Activated naive CD4-positive, alpha-beta T cell treated with Interleukin-2 at 50 U/mL for 16 hours (primary cell): ENCODE measurements at regions not wholly inside any gene's neighbourhood (a gene's known extent, or its start where the extent isn't known, plus 50 kb on each side); places are given as distances from the start of the nearest gene placed in this dataset.
"Not testable (repeated sequence)": the region's sequence is repeated elsewhere in the genome, so short reads cannot be mapped to it uniquely, and the experiment has no call there.

Experiments
- DNase-seq: peaks from one replicate; pipeline ENCODE4 v3.0.0-alpha.2; 2020

DNA sequence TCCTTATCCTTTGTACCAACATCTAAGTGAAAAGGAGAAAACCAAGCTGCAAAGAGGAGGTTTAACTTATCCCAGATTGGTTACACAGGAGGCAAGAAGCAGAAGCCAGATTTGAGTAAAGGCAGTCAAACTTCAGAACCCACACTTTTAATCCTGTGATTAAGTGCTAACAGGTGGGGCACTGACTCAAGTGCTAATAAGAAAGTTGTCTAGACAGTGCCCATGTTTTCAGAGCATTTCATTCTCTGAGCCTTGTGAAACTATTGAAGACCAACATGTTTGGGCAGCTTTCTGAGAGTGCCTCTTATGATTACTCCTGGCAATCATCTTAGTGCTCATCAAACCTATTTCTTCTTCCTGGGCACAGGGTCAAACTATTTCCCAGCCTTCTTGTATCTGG, 380.8 kb downstream of the KCNRG start:
- DNase-seq: no peak

DNA sequence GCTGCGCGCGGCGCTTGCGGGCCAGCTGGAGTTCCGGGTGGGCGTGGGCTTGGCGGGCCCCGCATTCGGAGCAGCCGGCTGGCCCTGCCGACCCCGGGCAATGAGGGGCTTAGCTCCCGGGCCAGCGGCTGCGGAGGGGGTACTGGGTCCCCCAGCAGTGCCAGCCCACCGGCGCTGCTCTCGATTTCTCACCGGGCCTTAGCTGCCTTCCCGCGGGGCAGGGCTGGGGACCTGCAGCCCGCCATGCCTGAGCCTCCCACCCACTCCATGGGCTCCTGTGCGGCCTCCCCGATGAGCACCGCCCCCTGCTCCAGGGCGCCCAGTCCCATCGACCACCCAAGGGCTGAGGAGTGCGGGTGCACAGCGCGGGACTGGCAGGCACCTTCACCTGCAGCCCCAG, 381.4 kb downstream of the KCNRG start:
- DNase-seq: not testable (repeated sequence)

GRCh38 chr13:50400035-50400726, 384.9 kb downstream of the KCNRG start:
- DNase-seq: no peak

- no peak for DNase-seq
These were observed 385.8 kb downstream of the KCNRG start for GRCh38 chr13:50401049-50401505.

- DNase-seq: no peak
These were observed 386.6 kb downstream of the KCNRG start for GRCh38 chr13:50401721-50402465.

- no peak for DNase-seq
These were observed 388.1 kb downstream of the KCNRG start for GRCh38 chr13:50403311-50403710.

DNA sequence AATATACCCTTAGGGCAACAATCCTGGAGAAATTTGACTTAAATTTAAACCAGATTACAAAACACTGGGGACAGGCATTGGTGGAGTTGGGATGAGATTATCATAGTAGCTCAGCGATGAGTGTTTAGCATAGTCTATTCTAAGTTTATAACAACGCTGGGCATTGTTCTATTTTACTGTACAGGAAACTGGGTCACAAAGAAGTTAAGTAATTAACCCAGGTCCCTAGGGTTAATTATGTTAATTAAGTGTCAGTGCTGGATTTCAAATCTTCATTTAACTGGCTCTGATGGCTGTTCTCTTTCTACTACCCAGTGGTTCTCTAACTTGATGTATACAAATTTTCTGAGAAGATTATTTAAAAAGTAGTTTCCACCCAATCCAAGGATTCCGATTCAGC, 388.9 kb downstream of the KCNRG start:
- DNase-seq: no peak

DNA sequence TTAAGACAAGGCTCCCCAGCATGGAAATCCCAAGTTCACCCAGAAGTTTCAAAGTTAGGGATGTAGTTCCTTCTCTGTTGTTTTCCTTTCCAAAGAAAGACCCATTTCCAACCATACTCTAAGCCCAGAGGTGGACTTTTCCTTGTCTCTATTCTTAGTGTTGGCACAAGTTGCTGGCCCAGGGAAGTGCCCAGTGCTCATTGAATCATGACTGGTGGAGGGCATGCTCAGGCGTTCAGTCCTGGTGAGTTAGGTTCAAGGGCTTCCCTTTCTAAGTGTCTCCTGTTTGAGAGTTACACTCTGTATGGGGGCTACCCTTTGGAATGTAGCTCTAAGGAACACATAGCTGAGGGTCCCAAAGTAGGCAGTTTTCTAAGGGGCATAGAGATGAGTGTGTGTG, 389.5 kb downstream of the KCNRG start:
- no peak for DNase-seq

DNA sequence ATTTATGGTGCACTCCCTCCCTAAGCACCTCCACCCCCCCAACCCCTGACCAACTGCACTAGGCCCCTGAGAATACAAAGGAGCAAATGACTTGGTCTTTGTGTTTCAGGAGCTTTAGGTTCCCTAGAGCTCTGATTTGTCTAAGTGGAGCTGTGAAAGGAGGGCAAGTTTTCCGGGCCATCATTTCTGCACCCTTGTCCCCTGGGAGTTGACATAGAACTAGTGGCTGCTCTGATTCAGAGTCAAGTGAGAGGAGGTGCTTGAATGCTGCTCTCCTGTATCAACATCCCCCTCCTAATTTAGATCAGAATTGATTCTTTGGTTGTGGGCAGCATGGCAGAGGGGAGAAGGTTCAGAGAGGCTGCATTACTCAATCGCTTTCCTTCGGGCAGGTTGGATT, 391.6 kb downstream of the KCNRG start:
- no peak for DNase-seq

- DNase-seq: no peak
These were observed 392.8 kb downstream of the KCNRG start for GRCh38 chr13:50408068-50408467.

- DNase-seq: no peak
These were observed 394.0 kb downstream of the KCNRG start for GRCh38 chr13:50409220-50409619.

DNA sequence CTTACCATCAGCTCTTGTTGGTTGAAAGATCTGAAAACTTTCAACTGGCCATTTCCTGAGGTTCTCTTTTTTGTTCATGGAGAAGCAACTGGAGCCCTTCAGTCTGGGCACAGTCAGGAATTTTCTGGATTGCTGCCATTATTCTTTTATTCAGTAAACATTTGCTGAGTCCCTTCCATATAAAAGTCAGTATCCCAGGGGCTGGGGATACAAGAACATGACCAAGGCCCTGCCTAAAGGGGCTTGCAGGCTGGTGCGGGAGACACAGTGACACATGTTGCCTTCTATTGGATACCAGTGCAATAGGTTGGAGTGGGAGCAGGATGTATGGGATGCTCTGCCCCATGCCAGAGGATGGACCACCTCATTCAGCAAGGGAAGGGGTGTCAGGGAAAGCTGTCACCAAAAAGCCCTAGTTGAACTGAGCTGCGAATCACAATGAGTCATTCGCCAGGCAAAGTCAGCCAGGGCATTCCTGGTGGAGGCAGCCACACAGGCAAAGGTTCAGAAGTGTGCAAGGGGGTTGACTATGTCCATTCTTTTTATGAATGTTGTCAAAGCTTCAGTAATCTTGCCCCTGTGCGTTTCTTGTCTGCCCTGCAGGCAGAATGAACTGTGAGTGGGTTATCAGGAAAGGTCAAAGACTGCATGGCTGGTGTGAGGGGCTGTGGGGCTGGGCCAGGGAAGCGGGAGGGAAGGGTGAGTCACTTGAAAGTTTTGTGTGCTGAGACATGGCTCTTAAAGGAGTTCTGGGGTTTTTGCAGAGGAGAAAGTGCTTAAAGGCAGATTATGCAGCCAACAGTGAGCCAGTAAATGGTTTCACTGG, 395.9 kb downstream of the KCNRG start:
- DNase-seq: no peak

- DNase-seq: no peak
These were observed 396.9 kb downstream of the KCNRG start for GRCh38 chr13:50412046-50412617.

DNA sequence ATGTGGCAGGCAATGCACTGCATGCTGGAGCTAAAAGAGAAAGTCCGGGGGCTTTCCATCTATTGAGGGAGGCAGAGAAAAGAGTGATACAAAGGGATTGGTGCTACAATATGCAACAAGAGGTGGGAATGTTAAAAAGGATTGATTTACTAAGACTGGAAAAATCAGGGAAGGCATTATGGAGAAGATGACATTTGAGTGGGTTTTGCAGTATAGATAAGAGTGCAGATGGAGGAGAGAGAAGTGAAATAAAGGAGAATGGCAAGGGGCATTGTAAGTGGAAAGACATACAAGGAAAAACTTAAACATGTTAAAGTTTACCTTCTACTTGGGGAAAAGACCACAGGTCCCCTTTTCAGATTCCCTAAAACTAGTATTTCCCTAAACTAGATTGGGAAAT, 399.4 kb downstream of the KCNRG start:
- no peak for DNase-seq

DNA sequence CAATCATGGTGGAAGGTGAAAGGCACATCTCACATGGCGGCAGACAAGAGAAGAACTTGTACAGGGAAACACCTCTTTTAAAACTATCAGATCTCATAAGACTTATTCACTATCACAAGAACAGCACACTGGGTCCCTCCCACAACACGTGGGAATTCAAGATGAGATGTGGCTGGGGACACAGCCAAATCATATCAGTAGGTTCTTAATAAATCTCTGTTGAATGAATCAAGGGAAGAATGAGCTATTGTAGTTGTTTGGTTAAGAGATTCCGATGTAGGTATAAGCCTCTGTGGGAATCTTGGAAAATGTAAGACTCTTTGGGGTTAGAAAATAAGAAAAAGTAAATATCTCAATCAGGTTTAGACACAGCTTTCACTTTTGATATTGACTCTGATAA, 400.2 kb downstream of the KCNRG start:
- DNase-seq: no peak

DNA sequence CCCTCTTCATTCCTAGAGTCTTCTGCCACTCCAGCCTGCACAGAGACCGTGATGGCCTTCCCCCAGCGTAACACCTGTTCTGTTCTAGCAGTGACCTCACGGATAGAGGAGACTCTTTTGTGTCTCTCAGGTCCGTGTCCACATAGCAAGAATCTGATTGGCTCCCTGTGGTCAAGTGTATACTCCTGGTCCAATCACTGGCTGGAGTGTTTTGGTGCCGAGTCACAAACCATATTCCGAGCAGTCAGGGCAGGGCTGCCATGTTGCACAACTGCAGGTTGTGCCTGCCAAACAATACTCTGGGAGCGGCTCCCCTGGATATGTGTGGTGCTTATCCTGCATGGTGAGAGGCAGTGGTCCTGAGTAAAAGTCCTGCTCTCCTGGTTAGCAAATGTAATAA, 402.4 kb downstream of the KCNRG start:
- DNase-seq: no peak

DNA sequence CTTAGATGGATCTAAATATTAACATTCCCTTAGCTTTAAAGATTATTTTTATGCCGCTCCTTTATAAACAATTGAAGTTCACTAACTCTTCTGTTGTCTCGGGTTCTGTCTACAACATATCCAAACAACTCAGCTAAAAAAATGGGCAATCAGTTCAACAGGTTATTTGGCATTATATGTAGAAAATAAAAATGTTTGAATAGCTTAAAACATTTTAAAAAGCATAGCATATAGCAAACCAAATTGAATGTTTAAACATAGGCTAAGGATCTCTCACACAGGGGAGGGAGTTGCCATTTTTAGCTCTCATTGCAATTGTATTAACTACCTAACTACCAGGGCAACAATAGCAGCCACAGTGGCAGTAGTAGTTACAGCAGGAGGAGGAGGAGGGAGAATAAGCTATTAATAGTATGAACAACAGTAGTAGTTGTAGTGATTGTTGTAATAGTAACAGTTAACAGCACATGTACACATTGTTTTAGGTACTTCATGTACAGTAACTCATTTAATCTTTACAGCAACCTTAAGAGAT, 404.2 kb downstream of the KCNRG start:
- no peak for DNase-seq

GRCh38 chr13:50419896-50420295, 404.7 kb downstream of the KCNRG start:
- no peak for DNase-seq

DNA sequence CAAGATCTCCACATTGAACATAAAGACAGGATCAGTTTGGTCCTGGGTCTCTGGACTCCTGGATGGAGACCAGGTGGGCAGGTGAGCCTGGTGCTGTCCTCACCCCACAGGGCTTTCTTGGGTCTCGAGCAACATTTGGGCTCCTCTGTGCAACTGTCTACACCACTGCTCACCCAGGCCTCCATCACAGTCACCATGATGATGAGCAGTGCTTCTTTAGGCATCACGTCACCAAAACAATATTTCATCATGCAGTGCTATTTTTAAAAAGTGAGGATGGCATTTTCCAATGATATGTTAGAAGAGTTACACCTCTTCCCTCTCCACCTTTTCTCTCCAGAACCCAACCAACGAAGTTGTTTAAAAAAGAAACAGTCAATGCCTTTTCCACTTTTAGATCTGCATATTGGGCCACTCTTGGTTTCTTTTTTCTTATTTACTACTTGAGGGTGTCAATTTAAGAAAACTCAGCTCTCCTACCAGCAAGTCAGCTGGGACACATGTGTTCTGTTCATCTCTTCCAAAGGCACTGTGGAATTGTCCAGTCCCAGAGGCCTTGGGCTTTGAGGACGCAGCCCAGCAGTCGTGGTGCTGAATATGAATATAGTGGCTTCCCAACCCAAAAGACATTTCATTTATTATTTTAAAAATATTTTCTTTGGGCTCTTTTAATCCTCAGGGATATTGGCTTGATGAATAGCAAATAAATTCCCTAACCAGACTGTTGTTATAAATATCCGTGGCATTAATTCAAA, 405.7 kb downstream of the KCNRG start:
- no peak for DNase-seq

DNA sequence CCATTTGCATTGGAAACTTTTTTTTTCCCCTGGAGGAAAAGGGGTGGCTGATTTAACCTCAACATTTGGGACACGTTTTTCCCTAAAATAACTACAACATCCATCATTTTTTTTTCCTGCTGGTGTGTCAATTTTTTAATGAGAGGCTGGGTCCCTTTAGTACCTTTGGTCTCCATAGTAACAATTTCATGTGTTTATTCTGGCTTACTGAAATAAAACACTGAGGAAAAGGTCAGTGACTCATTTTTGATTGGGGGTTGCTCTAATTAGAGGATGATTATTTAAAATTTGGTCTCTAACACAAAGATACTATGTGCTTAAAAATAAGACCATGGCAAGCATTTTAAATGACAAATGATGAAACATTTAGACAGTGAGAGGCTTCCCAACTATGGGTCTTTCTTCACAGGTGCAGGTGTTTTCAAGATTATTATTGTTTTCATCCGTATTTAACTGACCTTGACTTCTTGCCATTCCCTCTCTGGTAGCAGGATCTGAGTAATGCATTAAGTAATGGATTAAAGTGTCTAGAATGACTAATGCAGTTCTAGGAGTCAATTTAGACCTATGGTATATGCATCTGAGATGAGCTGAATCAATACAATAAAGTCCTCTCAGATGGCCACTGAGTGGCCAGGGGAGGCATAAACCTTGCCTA, 406.4 kb downstream of the KCNRG start:
- DNase-seq: no peak
